CD4-positive, alpha-beta memory T cell (primary cell): ENCODE measurements at regions not wholly inside any gene's neighbourhood (a gene's known extent, or its start where the extent isn't known, plus 50 kb on each side); places are given as distances from the start of the nearest gene placed in this dataset.

Source experiments
- CTCF ChIA-PET: fragments of 350-600 bp; sonication (Branson Sonifier 250); formaldehyde crosslinking; loops from one replicate; lab custom pipeline; 2021; ENCODE audit warnings: inconsistent platforms; ENCODE audit not compliant: partially characterized antibody; lab: Charles Lee
- POLR2A ChIA-PET: fragments of 350-600 bp; sonication (Branson Sonifier 250); formaldehyde crosslinking; loops from one replicate; lab custom pipeline; 2021; ENCODE audit not compliant: partially characterized antibody; lab: Charles Lee
- DNase-seq, 5 donors: peaks; one replicate each; pipeline versions ENCODE4 v3.0.0 to v3.0.0-alpha.2; 2020 to 2022; ENCODE audit warnings: mixed read lengths in 1 of 5
- H3K27ac ChIP-seq: one replicate; pipeline ENCODE4 v1.7.0; 2013; ENCODE audit warnings: low read depth, low read length
- H3K27me3 ChIP-seq: 2 replicates; pipeline ENCODE4 v1.7.0; 2013; ENCODE audit warnings: mild to moderate bottlenecking, low read length, moderate library complexity; ENCODE audit not compliant: insufficient read depth
- H3K36me3 ChIP-seq: 2 replicates; pipeline ENCODE4 v1.7.0; 2013; ENCODE audit warnings: mild to moderate bottlenecking, low read length, moderate library complexity; ENCODE audit not compliant: insufficient read depth
- H3K4me1 ChIP-seq: 2 replicates; pipeline ENCODE4 v1.7.0; 2013; ENCODE audit warnings: mild to moderate bottlenecking, low read length, moderate library complexity; ENCODE audit not compliant: insufficient read depth
- H3K4me3 ChIP-seq, 2 donors: one replicate each; pipeline ENCODE4 v1.7.0; 2013; ENCODE audit warnings: low read length in 2 of 2, mild to moderate bottlenecking in 1 of 2
- H3K9me3 ChIP-seq, 2 donors: one replicate each; pipeline ENCODE4 v1.7.0; 2013; ENCODE audit warnings: low read length in 2 of 2, control low read depth in 1 of 2; ENCODE audit not compliant: control insufficient read depth in 1 of 2
- H3K27ac Mint-ChIP-seq, 7 donors: one replicate each; pipeline ENCODE4 v1.8.0; 2020 to 2021; ENCODE audit warnings: mixed read lengths in 7 of 7, mild to moderate bottlenecking in 6 of 7, inconsistent platforms in 3 of 7, moderate library complexity in 3 of 7
- H3K27me3 Mint-ChIP-seq, 2 donors: one replicate each; pipeline ENCODE4 v1.8.0; 2020 to 2021; ENCODE audit warnings: mixed read lengths in 2 of 2
- H3K36me3 Mint-ChIP-seq, 2 donors: one replicate each; pipeline ENCODE4 v1.8.0; 2020 to 2021; ENCODE audit warnings: mixed read lengths in 2 of 2, inconsistent platforms in 1 of 2, mild to moderate bottlenecking in 1 of 2
- H3K4me1 Mint-ChIP-seq, 4 donors: one replicate each; pipeline ENCODE4 v1.8.0; 2020 to 2021; ENCODE audit warnings: mixed read lengths in 4 of 4, mild to moderate bottlenecking in 1 of 4
- H3K4me3 Mint-ChIP-seq, 8 donors: one replicate each; pipeline ENCODE4 v1.8.0; 2020 to 2021; ENCODE audit warnings: mixed read lengths in 8 of 8, mild to moderate bottlenecking in 7 of 8, moderate library complexity in 6 of 8, inconsistent platforms in 3 of 8
- H3K9me3 Mint-ChIP-seq, 8 donors: one replicate each; pipeline ENCODE4 v1.8.0; 2020 to 2021; ENCODE audit warnings: mixed read lengths in 8 of 8, mild to moderate bottlenecking in 5 of 8, inconsistent platforms in 3 of 8, moderate library complexity in 1 of 8
- intact Hi-C: fragments of 100-400 bp; cut with micrococcal nuclease; formaldehyde crosslinking; loops from one replicate; pipeline ENCODE4 v1.15.1; 2023

GRCh38 chr11:28983780-28984179, 875.6 kb downstream of the METTL15 start:
- no peak overlapping the region for H3K27ac Mint-ChIP-seq
- CTCF ChIA-PET, result no interaction called here
- POLR2A ChIA-PET, result no interaction called here
- no peaks in the 10 kb centered on the region for H3K36me3 Mint-ChIP-seq
- Histone ChIP-seq H3K27ac (no peak overlapping the region), H3K4me1 (no peaks in the 10 kb centered on the region), H3K4me3 (no peak overlapping the region), H3K36me3 (no peaks in the 10 kb centered on the region), H3K27me3 (no peaks in the 10 kb centered on the region), H3K9me3 (no peaks in the 10 kb centered on the region)
- no peak overlapping the region for H3K4me3 Mint-ChIP-seq
- H3K9me3 Mint-ChIP-seq, result peaks cover 0 to 14% (median 7%) of the 10 kb centered on the region in 8 donors
- H3K4me1 Mint-ChIP-seq, result no peaks in the 10 kb centered on the region
- no peaks in the 10 kb centered on the region for H3K27me3 Mint-ChIP-seq
- intact Hi-C loops, result no loop called here
- DNase-seq, result no peak

DNA sequence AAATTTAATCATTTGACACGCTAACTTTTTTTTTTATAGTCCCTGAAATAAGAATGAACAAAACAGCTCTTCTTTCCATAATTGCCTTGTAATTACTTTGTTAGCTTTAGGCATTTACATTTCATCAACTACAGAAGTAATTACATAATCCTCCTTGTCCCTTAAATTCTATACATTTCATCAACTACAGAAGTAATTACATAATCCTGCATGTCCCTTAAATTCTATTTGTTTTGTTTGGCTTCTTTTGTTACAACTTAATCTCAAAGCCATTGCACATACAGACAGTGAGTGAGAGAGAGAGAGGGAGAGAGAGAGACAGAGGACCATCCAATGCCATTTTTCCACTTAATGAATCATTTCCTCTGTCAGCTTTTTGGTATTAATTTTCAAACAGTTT, 873.2 kb downstream of the METTL15 start:
- Histone ChIP-seq H3K4me1 (no peaks in the 10 kb centered on the region), H3K4me3 (no peak overlapping the region), H3K27me3 (no peaks in the 10 kb centered on the region), H3K27ac (no peak overlapping the region), H3K9me3 (no peaks in the 10 kb centered on the region), H3K36me3 (no peaks in the 10 kb centered on the region)
- Mint-ChIP-seq H3K4me3 (no peak overlapping the region), H3K36me3 (no peaks in the 10 kb centered on the region), H3K27me3 (no peaks in the 10 kb centered on the region), H3K4me1 (no peaks in the 10 kb centered on the region), H3K27ac (no peak overlapping the region), H3K9me3 (peaks cover 0 to 20% (median 9%) of the 10 kb centered on the region in 8 donors)
- no peak for DNase-seq
- POLR2A ChIA-PET, result no interaction called here
- intact Hi-C loops, result no loop called here
- CTCF ChIA-PET, result no interaction called here

- Histone ChIP-seq H3K27ac (no peak overlapping the region), H3K36me3 (no peaks in the 10 kb centered on the region), H3K4me3 (no peak overlapping the region), H3K4me1 (no peaks in the 10 kb centered on the region), H3K9me3 (no peaks in the 10 kb centered on the region), H3K27me3 (no peaks in the 10 kb centered on the region)
- ChIA-PET CTCF (no interaction called here), POLR2A (no interaction called here)
- Mint-ChIP-seq H3K4me1 (no peaks in the 10 kb centered on the region), H3K27me3 (no peaks in the 10 kb centered on the region), H3K4me3 (no peak overlapping the region), H3K27ac (no peak overlapping the region), H3K9me3 (peaks cover 0 to 19% (median 8%) of the 10 kb centered on the region in 8 donors), H3K36me3 (no peaks in the 10 kb centered on the region)
- DNase-seq, result no peak
- intact Hi-C loops, result no loop called here
Measured at GRCh38 chr11:28976801-28977145, 868.6 kb downstream of the METTL15 start.

DNA sequence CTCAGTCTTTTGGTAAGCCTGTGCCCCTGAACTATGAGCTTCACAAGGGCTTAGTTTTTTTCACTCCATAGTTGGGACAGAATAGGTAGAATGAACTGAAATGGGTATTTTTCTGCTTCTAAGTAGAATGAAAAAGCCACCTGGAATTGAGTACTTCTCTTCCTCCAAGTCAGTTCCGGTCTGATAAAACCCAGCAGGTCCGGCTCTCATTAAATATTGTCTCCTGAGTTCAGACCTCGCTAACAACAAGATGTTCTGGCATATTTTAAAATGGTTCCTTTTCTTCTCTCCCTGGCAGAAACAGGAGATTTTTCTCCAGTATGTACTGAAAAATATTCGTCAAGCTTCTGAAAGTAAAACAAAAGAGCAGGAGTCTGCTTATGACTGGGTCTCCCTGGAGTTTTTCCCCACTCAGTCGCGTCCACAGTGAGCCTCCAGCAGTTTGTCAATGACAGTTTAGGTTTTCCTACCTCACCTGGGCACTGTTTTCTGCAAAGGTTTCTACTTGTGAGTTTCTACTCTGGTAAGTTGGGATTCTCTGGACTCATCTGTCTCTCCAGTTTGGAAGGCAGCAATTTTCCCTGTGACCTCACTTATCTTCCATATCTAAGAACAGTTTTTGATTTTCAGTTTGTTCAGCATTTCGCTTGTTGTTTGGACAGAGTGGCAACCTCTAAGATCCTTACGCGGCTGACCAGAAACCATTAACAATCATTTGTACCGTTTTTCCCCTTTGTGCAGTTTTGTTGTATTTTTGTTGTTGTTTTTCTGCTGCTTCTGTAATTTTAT, 868.0 kb downstream of the METTL15 start:
- H3K4me3 ChIP-seq, result no peak overlapping the region
- H3K27me3 ChIP-seq, result no peaks in the 10 kb centered on the region
- H3K4me3 Mint-ChIP-seq, result no peak overlapping the region
- POLR2A ChIA-PET, result no interaction called here
- H3K27me3 Mint-ChIP-seq, result no peaks in the 10 kb centered on the region
- H3K9me3 ChIP-seq, result no peaks in the 10 kb centered on the region
- H3K4me1 ChIP-seq, result no peaks in the 10 kb centered on the region
- H3K4me1 Mint-ChIP-seq, result no peaks in the 10 kb centered on the region
- peaks cover 0 to 19% (median 8%) of the 10 kb centered on the region in 8 donors for H3K9me3 Mint-ChIP-seq
- H3K36me3 Mint-ChIP-seq, result no peaks in the 10 kb centered on the region
- H3K27ac ChIP-seq, result no peak overlapping the region
- no peak overlapping the region for H3K27ac Mint-ChIP-seq
- no peak for DNase-seq
- intact Hi-C loops, result no loop called here
- no peaks in the 10 kb centered on the region for H3K36me3 ChIP-seq
- CTCF ChIA-PET, result no interaction called here

DNA sequence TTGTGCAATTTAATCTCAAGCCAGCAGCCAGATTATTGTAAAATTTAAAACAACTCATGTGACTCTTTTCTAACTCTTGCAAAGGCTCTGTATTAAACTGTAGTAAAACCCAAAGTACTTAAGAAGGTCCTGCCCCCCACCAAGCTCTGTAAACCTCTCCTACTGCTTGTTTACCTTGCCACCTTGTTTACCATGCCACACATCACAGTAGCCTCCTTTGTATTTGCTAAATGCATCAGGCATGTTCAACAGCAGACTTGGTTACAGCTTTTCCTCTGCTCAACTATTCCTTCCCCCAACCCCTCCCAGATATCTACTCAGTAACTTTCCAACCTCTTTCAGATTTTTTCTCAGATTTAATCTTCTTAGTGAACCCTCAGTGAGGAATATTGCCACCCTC, 861.6 kb downstream of the METTL15 start:
- no peak overlapping the region for H3K4me3 ChIP-seq
- H3K9me3 ChIP-seq, result no peaks in the 10 kb centered on the region
- no peaks in the 10 kb centered on the region for H3K27me3 ChIP-seq
- ChIA-PET CTCF (no interaction called here), POLR2A (no interaction called here)
- H3K9me3 Mint-ChIP-seq, result peaks cover 0 to 12% (median 4%) of the 10 kb centered on the region in 8 donors
- H3K27me3 Mint-ChIP-seq, result no peaks in the 10 kb centered on the region
- no peaks in the 10 kb centered on the region for H3K36me3 ChIP-seq
- no peaks in the 10 kb centered on the region for H3K4me1 ChIP-seq
- H3K4me1 Mint-ChIP-seq, result no peaks in the 10 kb centered on the region
- intact Hi-C loops, result no loop called here
- DNase-seq, result no peak
- H3K27ac ChIP-seq, result no peak overlapping the region
- H3K36me3 Mint-ChIP-seq, result no peaks in the 10 kb centered on the region
- no peak overlapping the region for H3K4me3 Mint-ChIP-seq
- no peak overlapping the region for H3K27ac Mint-ChIP-seq

DNA sequence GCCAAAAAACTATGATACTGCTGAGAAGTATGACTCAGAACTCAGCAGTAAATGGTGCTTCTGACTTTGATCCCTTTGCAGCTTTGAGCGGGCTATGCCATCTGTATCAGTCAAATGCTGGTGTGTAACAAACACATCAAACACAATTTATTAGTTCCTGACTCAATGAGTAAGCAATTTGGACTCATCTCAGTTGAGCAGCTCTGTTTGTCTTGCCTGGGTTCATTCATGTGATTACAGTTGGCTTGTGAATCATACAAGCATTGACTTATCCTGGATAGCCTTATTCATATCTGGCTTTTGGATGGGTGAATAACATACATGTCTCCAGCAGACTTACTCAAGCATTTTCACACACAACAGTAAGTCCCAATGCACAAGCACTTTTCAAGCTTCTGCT, 858.8 kb downstream of the METTL15 start:
- CTCF ChIA-PET, result no interaction called here
- no peak overlapping the region for H3K4me3 ChIP-seq
- Mint-ChIP-seq H3K4me1 (no peaks in the 10 kb centered on the region), H3K27ac (no peak overlapping the region), H3K4me3 (no peak overlapping the region), H3K9me3 (peaks cover 0 to 15% (median 7%) of the 10 kb centered on the region in 8 donors), H3K27me3 (no peaks in the 10 kb centered on the region), H3K36me3 (no peaks in the 10 kb centered on the region)
- H3K36me3 ChIP-seq, result no peaks in the 10 kb centered on the region
- H3K4me1 ChIP-seq, result no peaks in the 10 kb centered on the region
- H3K9me3 ChIP-seq, result no peaks in the 10 kb centered on the region
- POLR2A ChIA-PET, result no interaction called here
- no peak for DNase-seq
- no peak overlapping the region for H3K27ac ChIP-seq
- no peaks in the 10 kb centered on the region for H3K27me3 ChIP-seq
- intact Hi-C loops, result no loop called here

DNA sequence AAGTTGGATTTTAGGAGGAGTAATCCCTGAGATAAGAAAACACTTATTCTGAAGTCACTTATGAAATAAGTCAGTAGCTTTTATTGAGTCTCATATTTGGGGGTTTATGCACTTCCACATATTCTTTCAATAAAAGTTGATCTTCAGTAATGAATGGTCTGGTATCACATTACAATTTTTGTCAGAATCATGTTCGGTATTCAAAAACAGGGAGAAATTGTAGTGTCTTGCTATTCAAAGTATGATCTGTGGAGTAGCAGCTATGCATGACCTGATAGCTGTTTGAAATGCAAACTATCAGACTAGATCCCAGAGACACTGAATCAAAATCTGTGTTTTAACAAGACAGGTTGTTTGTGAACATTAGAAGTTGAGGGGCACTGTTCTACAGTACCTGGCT, 857.6 kb downstream of the METTL15 start:
- Mint-ChIP-seq H3K4me3 (no peak overlapping the region), H3K27me3 (no peaks in the 10 kb centered on the region), H3K27ac (no peak overlapping the region), H3K36me3 (no peaks in the 10 kb centered on the region), H3K4me1 (no peaks in the 10 kb centered on the region), H3K9me3 (peaks cover 0 to 15% (median 9%) of the 10 kb centered on the region in 8 donors)
- no peak for DNase-seq
- H3K4me1 ChIP-seq, result no peaks in the 10 kb centered on the region
- POLR2A ChIA-PET, result no interaction called here
- H3K27me3 ChIP-seq, result no peaks in the 10 kb centered on the region
- no peak overlapping the region for H3K27ac ChIP-seq
- no peaks in the 10 kb centered on the region for H3K9me3 ChIP-seq
- intact Hi-C loops, result no loop called here
- no peak overlapping the region for H3K4me3 ChIP-seq
- CTCF ChIA-PET, result no interaction called here
- H3K36me3 ChIP-seq, result no peaks in the 10 kb centered on the region
